Right atrium auricular region (tissue), 2 donors: ENCODE measurements at regions not wholly inside any gene's neighbourhood (a gene's known extent, or its start where the extent isn't known, plus 50 kb on each side); places are given as distances from the start of the nearest gene placed in this dataset.

Source experiments
- DNase-seq: peaks from one replicate; pipeline ENCODE4 v3.0.0-alpha.2; 2019; ENCODE audit warnings: low spot score
- H3K27ac ChIP-seq, 2 donors: fragments of 200-600 bp; sonication (generic); 1 replicate in 1 of 2; 2 replicates in 1 of 2; pipeline ENCODE4 v1.5.1; 2016 to 2019
- H3K27me3 ChIP-seq, 2 donors: fragments of 200-600 bp; sonication (generic); one replicate each; pipeline versions ENCODE4 v1.5.1 to v1.6.0; 2017 to 2019
- H3K36me3 ChIP-seq: fragments of 200-600 bp; sonication (generic); one replicate; pipeline ENCODE4 v1.5.1; 2016
- H3K4me1 ChIP-seq, 2 donors: fragments of 200-600 bp; sonication (generic); one replicate each; pipeline versions ENCODE4 v1.5.1 to v1.6.0; 2017 to 2019
- H3K4me3 ChIP-seq, 2 donors: fragments of 200-600 bp; sonication (generic); 1 replicate in 1 of 2; 2 replicates in 1 of 2; pipeline ENCODE4 v1.5.1; 2017 to 2019; ENCODE audit warnings: mild to moderate bottlenecking in 1 of 2, moderate library complexity in 1 of 2
- H3K9me3 ChIP-seq, 2 donors: fragments of 200-600 bp; sonication (generic); one replicate each; pipeline ENCODE4 v1.5.1; 2019
- CTCF ChIP-seq, 2 donors: fragments of 200-600 bp; sonication (generic); IDR thresholded peaks; one replicate each; pipeline ENCODE4 v1.5.1; 2019; ENCODE audit warnings: antibody characterized with exemption in 2 of 2

GRCh38 chr4:145285928-145286327, 105.5 kb upstream of the OTUD4 start:
- peaks cover 0 to 6% of the 10 kb centered on the region in 2 donors for H3K4me1 ChIP-seq
- H3K27ac ChIP-seq = no peak overlapping the region
- DNase-seq = no peak
- no peak for TF ChIP-seq CTCF (IDR thresholded peaks at IDR 0.05)
- no peaks in the 10 kb centered on the region for H3K27me3 ChIP-seq
- no peak overlapping the region for H3K4me3 ChIP-seq
- H3K9me3 ChIP-seq = no peaks in the 10 kb centered on the region
- H3K36me3 ChIP-seq = no peaks in the 10 kb centered on the region

GRCh38 chr4:145283909-145284308, 103.5 kb upstream of the OTUD4 start:
- Histone ChIP-seq H3K4me3 (no peak overlapping the region), H3K36me3 (no peaks in the 10 kb centered on the region), H3K9me3 (no peaks in the 10 kb centered on the region), H3K27ac (no peak overlapping the region), H3K4me1 (peaks cover 0 to 18% of the 10 kb centered on the region in 2 donors), H3K27me3 (no peaks in the 10 kb centered on the region)
- DNase-seq = no peak
- TF ChIP-seq CTCF (IDR thresholded peaks at IDR 0.05) = no peak

GRCh38 chr4:145281951-145282350, 101.6 kb upstream of the OTUD4 start:
- no peak overlapping the region for H3K27ac ChIP-seq
- H3K27me3 ChIP-seq = no peaks in the 10 kb centered on the region
- H3K4me3 ChIP-seq = no peak overlapping the region
- TF ChIP-seq CTCF (IDR thresholded peaks at IDR 0.05) = no peak
- H3K36me3 ChIP-seq = no peaks in the 10 kb centered on the region
- no peak for DNase-seq
- H3K4me1 ChIP-seq = peaks cover 0 to 27% of the 10 kb centered on the region in 2 donors
- H3K9me3 ChIP-seq = no peaks in the 10 kb centered on the region

GRCh38 chr4:145281224-145281623, 100.8 kb upstream of the OTUD4 start:
- H3K4me3 ChIP-seq = no peak overlapping the region
- no peak for DNase-seq
- peaks cover 0 to 27% of the 10 kb centered on the region in 2 donors for H3K4me1 ChIP-seq
- H3K9me3 ChIP-seq = no peaks in the 10 kb centered on the region
- H3K27me3 ChIP-seq = no peaks in the 10 kb centered on the region
- TF ChIP-seq CTCF (IDR thresholded peaks at IDR 0.05) = no peak
- H3K27ac ChIP-seq = no peak overlapping the region
- no peaks in the 10 kb centered on the region for H3K36me3 ChIP-seq

GRCh38 chr4:145280541-145280940, 100.2 kb upstream of the OTUD4 start:
- H3K9me3 ChIP-seq = no peaks in the 10 kb centered on the region
- TF ChIP-seq CTCF (IDR thresholded peaks at IDR 0.05) = no peak
- H3K36me3 ChIP-seq = no peaks in the 10 kb centered on the region
- no peaks in the 10 kb centered on the region for H3K27me3 ChIP-seq
- DNase-seq = no peak
- H3K27ac ChIP-seq = no peak overlapping the region
- peaks cover 0 to 27% of the 10 kb centered on the region in 2 donors for H3K4me1 ChIP-seq
- no peak overlapping the region for H3K4me3 ChIP-seq
